Pancreas (tissue), 10 donors: ENCODE measurements at regions not wholly inside any gene's neighbourhood (a gene's known extent, or its start where the extent isn't known, plus 50 kb on each side); places are given as distances from the start of the nearest gene placed in this dataset.

ENCODE experiments used
- ATAC-seq, 4 donors: fragments of 200-7000 bp; cut with Tn5 transposase; one replicate each; pipeline versions ENCODE4 v1.8.0 to v1.9.1; 2020; ENCODE audit warnings: mild to moderate bottlenecking in 4 of 4, moderate library complexity in 4 of 4
- DNase-seq, 6 donors: peaks; one replicate each; pipeline ENCODE4 v3.0.0-alpha.2; 2020
- FAIRE-seq: peaks from 2 replicates; lab custom pipeline; 2012; peaks lifted over from hg19 to GRCh38; lab: Jason Lieb, UNC
- H3K27ac ChIP-seq, 4 donors: fragments of 200-600 bp; sonication (generic); 1 replicate in 3 of 4; 2 replicates in 1 of 4; pipeline versions ENCODE4 v1.5.0 to v1.8.0; 2020
- H3K27me3 ChIP-seq, 4 donors: fragments of 200-600 bp; one replicate each; pipeline ENCODE4 v1.8.0; 2021
- H3K36me3 ChIP-seq, 3 donors: fragments of 200-600 bp; sonication (generic) in 1 of 3; one replicate each; pipeline versions ENCODE4 v1.5.0 to v1.8.0; 2020 to 2021
- H3K4me1 ChIP-seq, 3 donors: fragments of 200-600 bp; one replicate each; pipeline ENCODE4 v1.8.0; 2021
- H3K4me3 ChIP-seq, 4 donors: fragments of 200-600 bp; sonication (generic) in 2 of 4; one replicate each; pipeline versions ENCODE4 v1.5.0 to v1.8.0; 2020 to 2021
- H3K9me3 ChIP-seq, 4 donors: fragments of 200-600 bp; one replicate each; pipeline ENCODE4 v1.8.0; 2021
- CTCF ChIP-seq, 4 donors: fragments of 200-600 bp; sonication (generic) in 3 of 4; IDR thresholded peaks; one replicate each; pipeline versions ENCODE4 v1.5.0 to v1.8.0; 2021; ENCODE audit warnings: antibody characterized with exemption in 4 of 4
- WGBS, 2 donors: extraction: QIAGEN DNeasy Blood & Tissue Kit; methylation state at CpG; one replicate each; pipeline ENCODE4 v1.1.7; 2013; 5-methylcytosine and 5-hydroxymethylcytosine counted together
- intact Hi-C, 3 donors: fragments of 100-400 bp; cut with DNase I; formaldehyde crosslinking; loops; one replicate each; pipeline versions ENCODE4 v1.11.1 to v1.14.2; 2022
- donor health status: healthy with polysubstance abuse.
- donor health status: DM: no; HTN: no; CAD: no; lungs with moderate emphysema.
- donor health status: DM: no; HTN: no; CAD: no.
- donor health status: control.
- donor health status: control.
- donor health status: Bipolar disorder and iron deficiency.
- donor health status: DM: yes; HTN: yes; CAD: no.
- donor health status: DM: no; HTN: no; CAD: no.
- donor health status: DM: no; HTN: no; CAD: no.
- donor health status: DM: yes; HTN: yes; CAD: no.

GRCh38 chr5:100303216-100303615, 232.0 kb upstream of the FAM174A start:
- Histone ChIP-seq H3K36me3 (no peaks in the 10 kb centered on the region), H3K9me3 (no peaks in the 10 kb centered on the region), H3K4me3 (no peak overlapping the region), H3K27ac (no peak overlapping the region), H3K4me1 (no peaks in the 10 kb centered on the region), H3K27me3 (no peaks in the 10 kb centered on the region)
- DNase-seq (no peak), ATAC-seq (no peak), FAIRE-seq (no peak)
- WGBS, 2 donors = 67 to 77% methylated on average over 1 of the region's 1 CpG
- TF ChIP-seq CTCF (IDR thresholded peaks at IDR 0.05) = no peak
- intact Hi-C loops = no loop called here

- Histone ChIP-seq H3K4me3 (no peak overlapping the region), H3K36me3 (no peaks in the 10 kb centered on the region), H3K27ac (no peak overlapping the region), H3K9me3 (no peaks in the 10 kb centered on the region), H3K4me1 (no peaks in the 10 kb centered on the region), H3K27me3 (no peaks in the 10 kb centered on the region)
- FAIRE-seq (no peak), ATAC-seq (no peak), DNase-seq (no peak)
- TF ChIP-seq CTCF (IDR thresholded peaks at IDR 0.05) = no peak
- WGBS, 2 donors = 71 to 79% methylated on average over 2 of the region's 2 CpGs
- intact Hi-C loops = no loop called here
These were observed 235.9 kb upstream of the FAM174A start for GRCh38 chr5:100299261-100299660.

- ATAC-seq = no peak
- no peaks in the 10 kb centered on the region for H3K36me3 ChIP-seq
These were observed 259.1 kb upstream of the FAM174A start for GRCh38 chr5:100276071-100276470.

GRCh38 chr5:100275631-100276030, 259.5 kb upstream of the FAM174A start:
- ATAC-seq (no peak), DNase-seq (no peak), FAIRE-seq (no peak)
- no peaks in the 10 kb centered on the region for H3K9me3 ChIP-seq
- TF ChIP-seq CTCF (IDR thresholded peaks at IDR 0.05) = no peak
- no peaks in the 10 kb centered on the region for H3K27me3 ChIP-seq
- H3K27ac ChIP-seq = no peak overlapping the region
- H3K4me3 ChIP-seq = no peak overlapping the region
- H3K4me1 ChIP-seq = no peaks in the 10 kb centered on the region
- 78 to 81% methylated on average over 1 of the region's 1 CpG for WGBS, 2 donors
- no peaks in the 10 kb centered on the region for H3K36me3 ChIP-seq
- intact Hi-C loops = no loop called here

More at GRCh38 chr5:100276071-100276470, 259.1 kb upstream of the FAM174A start:
- Histone ChIP-seq H3K27ac (no peak overlapping the region), H3K4me1 (no peaks in the 10 kb centered on the region), H3K4me3 (no peak overlapping the region), H3K9me3 (no peaks in the 10 kb centered on the region), H3K27me3 (no peaks in the 10 kb centered on the region)
- FAIRE-seq (no peak), DNase-seq (no peak)
- intact Hi-C loops = no loop called here
- no peak for TF ChIP-seq CTCF (IDR thresholded peaks at IDR 0.05)

- Histone ChIP-seq H3K27ac (no peak overlapping the region), H3K36me3 (no peaks in the 10 kb centered on the region), H3K4me1 (no peaks in the 10 kb centered on the region), H3K27me3 (no peaks in the 10 kb centered on the region), H3K9me3 (no peaks in the 10 kb centered on the region), H3K4me3 (no peak overlapping the region)
- FAIRE-seq = no peak
- WGBS, 2 donors = 68 to 71% methylated on average over 2 of the region's 2 CpGs
- intact Hi-C loops = no loop called here
- no peak for DNase-seq
- no peak for TF ChIP-seq CTCF (IDR thresholded peaks at IDR 0.05)
- no peak for ATAC-seq
These were observed 261.2 kb upstream of the FAM174A start for GRCh38 chr5:100273846-100274580.
